MG63 (cell line): ENCODE measurements at regions not wholly inside any gene's neighbourhood (a gene's known extent, or its start where the extent isn't known, plus 50 kb on each side); places are given as distances from the start of the nearest gene placed in this dataset.
"Not testable (repeated sequence)": the region's sequence is repeated elsewhere in the genome, so short reads cannot be mapped to it uniquely, and the experiment has no call there.

Experiments used
- DNase-seq: peaks from one replicate; pipeline ENCODE4 v3.0.0-alpha.2; 2020
- H3K27me3 ChIP-seq: fragments of 250-450 bp; sonication (Bioruptor Pico); 2 replicates; pipeline ENCODE4 v1.5.1; 2020; ENCODE audit warnings: mild to moderate bottlenecking, moderate library complexity
- H3K36me3 ChIP-seq: fragments of 250-450 bp; sonication (Bioruptor Pico); 2 replicates; pipeline ENCODE4 v1.5.1; 2020; ENCODE audit warnings: mild to moderate bottlenecking, moderate library complexity
- H3K4me3 ChIP-seq: fragments of 250-450 bp; sonication (Bioruptor Pico); 2 replicates; pipeline ENCODE4 v1.5.1; 2020; ENCODE audit warnings: mild to moderate bottlenecking, moderate library complexity
- H3K9me3 ChIP-seq: fragments of 250-450 bp; sonication (Bioruptor Pico); 2 replicates; pipeline ENCODE4 v1.5.1; 2020; ENCODE audit warnings: mild to moderate bottlenecking, moderate library complexity

- Histone ChIP-seq H3K9me3 (no peaks in the 10 kb centered on the region), H3K27me3 (no peaks in the 10 kb centered on the region), H3K4me3 (no peak overlapping the region), H3K36me3 (no peaks in the 10 kb centered on the region)
- no peak for DNase-seq
These were observed 2366.3 kb downstream of the PCDH7 start for GRCh38 chr4:33086331-33086925.

GRCh38 chr4:33088713-33089112, 2368.5 kb downstream of the PCDH7 start:
- H3K36me3 ChIP-seq: no peaks in the 10 kb centered on the region
- H3K4me3 ChIP-seq: no peak overlapping the region
- no peaks in the 10 kb centered on the region for H3K9me3 ChIP-seq
- DNase-seq: no peak
- no peaks in the 10 kb centered on the region for H3K27me3 ChIP-seq

DNA sequence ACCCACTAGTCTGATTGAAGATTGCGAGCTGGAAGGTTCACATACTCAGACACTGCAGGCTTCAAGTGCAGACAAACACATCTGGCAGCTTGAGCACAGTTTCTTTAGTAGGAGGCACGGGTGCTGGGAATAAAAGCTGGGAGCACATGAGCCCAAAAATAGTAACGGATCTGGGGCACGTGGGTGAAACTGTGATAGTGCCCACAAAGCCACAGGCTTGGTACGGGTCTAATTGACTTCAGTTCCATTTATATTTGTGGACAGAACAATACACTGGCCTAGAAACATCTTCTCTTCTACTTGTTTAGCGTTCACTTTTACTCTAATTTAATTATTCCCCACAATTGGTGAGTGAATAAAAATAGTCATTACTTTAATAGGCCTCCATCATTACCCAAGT, 2370.7 kb downstream of the PCDH7 start:
- Histone ChIP-seq H3K4me3 (no peak overlapping the region), H3K27me3 (no peaks in the 10 kb centered on the region), H3K36me3 (no peaks in the 10 kb centered on the region), H3K9me3 (no peaks in the 10 kb centered on the region)
- no peak for DNase-seq

DNA sequence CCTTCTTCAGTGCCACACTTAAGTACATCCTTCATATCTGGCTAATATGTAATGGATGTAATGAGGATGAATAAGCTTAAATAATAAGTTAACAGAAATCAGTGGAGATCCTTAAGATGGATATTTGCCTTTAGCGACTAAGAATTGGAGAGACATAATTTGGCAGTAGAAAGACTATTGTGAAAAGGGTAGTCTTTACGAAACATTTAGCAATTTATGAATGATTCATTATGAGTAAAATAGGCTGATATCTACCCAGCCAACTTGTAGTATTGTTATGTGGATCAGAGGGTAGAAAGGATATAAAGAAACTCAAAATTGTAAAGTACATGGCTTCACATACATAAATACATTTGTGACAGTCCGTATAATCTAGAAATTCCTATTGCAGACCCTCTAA, 2371.8 kb downstream of the PCDH7 start:
- no peak for DNase-seq
- no peaks in the 10 kb centered on the region for H3K27me3 ChIP-seq

GRCh38 chr4:33104273-33104672, 2384.1 kb downstream of the PCDH7 start:
- H3K27me3 ChIP-seq: no peaks in the 10 kb centered on the region
- H3K36me3 ChIP-seq: no peaks in the 10 kb centered on the region
- no peak for DNase-seq
- no peak overlapping the region for H3K4me3 ChIP-seq
- no peaks in the 10 kb centered on the region for H3K9me3 ChIP-seq

More for the DNA sequence above, 2371.8 kb downstream of the PCDH7 start:
- no peaks in the 10 kb centered on the region for H3K9me3 ChIP-seq
- no peaks in the 10 kb centered on the region for H3K36me3 ChIP-seq
- H3K4me3 ChIP-seq: no peak overlapping the region

DNA sequence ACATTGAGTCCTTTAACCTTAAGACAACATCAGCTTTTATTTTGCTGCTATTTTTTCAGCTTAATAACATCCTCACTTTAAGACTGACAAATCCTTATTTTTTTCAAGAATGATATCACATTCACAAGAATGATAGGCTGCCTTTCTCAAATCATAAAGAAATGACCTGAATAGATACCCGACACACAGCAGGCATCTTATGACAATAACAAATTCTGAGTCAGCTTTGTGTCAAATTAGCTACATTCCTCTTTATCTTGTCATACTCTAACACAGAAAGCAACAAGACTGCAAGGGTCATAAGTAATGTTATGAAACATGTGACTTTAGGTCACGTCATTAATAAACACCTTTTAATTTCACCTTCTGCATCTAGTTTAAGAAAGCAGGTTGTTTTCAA, 2387.6 kb downstream of the PCDH7 start:
- H3K27me3 ChIP-seq: no peaks in the 10 kb centered on the region
- no peak overlapping the region for H3K4me3 ChIP-seq
- H3K36me3 ChIP-seq: no peaks in the 10 kb centered on the region
- DNase-seq: no peak
- no peaks in the 10 kb centered on the region for H3K9me3 ChIP-seq

DNA sequence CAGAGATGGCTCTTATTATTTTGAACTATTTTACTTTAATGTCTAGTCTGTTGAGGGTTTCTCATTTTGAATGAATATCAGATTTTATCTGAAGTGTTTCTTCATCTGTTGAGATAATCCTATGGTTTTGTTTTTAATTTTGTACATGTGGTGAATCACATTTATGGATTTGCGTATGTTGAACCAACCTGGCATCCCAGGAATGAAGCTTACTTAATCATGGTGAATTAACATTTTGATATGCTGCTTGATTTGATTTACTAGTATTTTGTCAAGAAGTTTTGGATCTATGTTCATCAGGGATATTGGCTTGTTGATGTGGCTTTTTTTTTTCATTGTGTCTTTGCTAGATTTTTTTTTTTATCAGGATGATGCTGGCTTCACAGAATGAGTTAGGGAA, 2390.9 kb downstream of the PCDH7 start:
- no peak overlapping the region for H3K4me3 ChIP-seq
- no peaks in the 10 kb centered on the region for H3K9me3 ChIP-seq
- no peaks in the 10 kb centered on the region for H3K36me3 ChIP-seq
- H3K27me3 ChIP-seq: no peaks in the 10 kb centered on the region
- no peak for DNase-seq

DNA sequence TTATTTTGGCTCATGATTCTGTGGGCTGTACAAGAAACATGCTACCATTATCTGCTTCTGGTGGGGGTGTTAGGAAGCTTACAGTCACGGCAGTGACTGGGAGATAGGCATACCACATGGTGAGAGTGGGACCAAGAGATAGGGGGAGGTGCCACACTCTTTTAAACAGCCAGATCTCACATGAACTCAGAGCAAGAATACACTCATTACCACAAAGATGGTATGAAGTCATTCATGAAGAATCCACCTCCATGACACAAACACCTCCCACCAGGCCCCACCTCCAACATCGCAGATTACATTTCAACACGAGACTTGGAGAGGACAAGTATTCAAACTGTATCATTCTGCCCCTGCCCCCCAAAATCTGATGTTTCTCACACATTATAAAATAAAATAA, 2396.7 kb downstream of the PCDH7 start:
- Histone ChIP-seq H3K4me3 (no peak overlapping the region), H3K9me3 (no peaks in the 10 kb centered on the region), H3K36me3 (no peaks in the 10 kb centered on the region), H3K27me3 (no peaks in the 10 kb centered on the region)
- DNase-seq: no peak

DNA sequence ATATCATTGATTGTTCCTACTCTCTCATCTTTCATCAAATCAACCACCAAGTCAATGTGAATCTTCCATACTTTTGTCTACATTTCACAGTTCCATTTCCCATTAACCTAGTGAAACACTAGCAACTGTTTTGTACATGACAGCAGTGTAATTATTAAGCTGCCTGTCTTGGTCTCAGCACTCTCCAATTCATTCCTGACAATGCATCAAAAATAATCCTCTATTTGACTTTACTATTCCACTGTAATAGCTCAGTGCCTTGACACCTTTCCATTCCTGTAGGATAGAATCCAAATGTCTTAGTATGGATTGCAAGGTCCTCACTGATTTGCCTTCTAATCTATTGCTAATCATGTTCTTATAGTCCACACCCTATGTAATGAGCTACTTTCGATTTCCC, 2405.8 kb downstream of the PCDH7 start:
- DNase-seq: no peak
- Histone ChIP-seq H3K9me3 (no peaks in the 10 kb centered on the region), H3K36me3 (no peaks in the 10 kb centered on the region), H3K4me3 (no peak overlapping the region), H3K27me3 (no peaks in the 10 kb centered on the region)

- not testable (repeated sequence) for DNase-seq, H3K9me3 ChIP-seq, H3K27me3 ChIP-seq, H3K4me3 ChIP-seq, H3K36me3 ChIP-seq
These were observed 2410.5 kb downstream of the PCDH7 start for GRCh38 chr4:33130662-33131061.

- Histone ChIP-seq H3K9me3 (no peaks in the 10 kb centered on the region), H3K36me3 (no peaks in the 10 kb centered on the region), H3K4me3 (no peak overlapping the region), H3K27me3 (no peaks in the 10 kb centered on the region)
- DNase-seq: no peak
These were observed 2413.6 kb downstream of the PCDH7 start for GRCh38 chr4:33133723-33134122.

DNA sequence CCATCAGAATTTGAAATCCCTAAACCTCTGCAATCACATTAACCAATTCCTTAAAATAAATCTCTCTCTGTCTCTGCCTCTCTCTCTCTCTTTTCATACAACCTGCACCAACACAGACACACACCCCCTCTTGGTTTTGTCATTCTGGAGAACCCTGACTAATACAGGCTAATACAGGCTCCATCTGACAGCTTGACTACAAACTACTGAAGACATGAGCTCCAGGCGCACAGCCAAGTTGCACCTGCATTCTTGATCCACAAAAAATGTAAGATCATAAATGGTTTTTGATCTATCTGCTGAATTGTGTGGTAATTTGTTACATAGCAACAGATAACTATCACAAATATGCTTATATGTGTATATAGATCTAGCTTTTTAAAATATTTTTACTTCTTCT, 2414.2 kb downstream of the PCDH7 start:
- no peaks in the 10 kb centered on the region for H3K36me3 ChIP-seq
- no peak overlapping the region for H3K4me3 ChIP-seq
- H3K9me3 ChIP-seq: no peaks in the 10 kb centered on the region
- no peak for DNase-seq
- no peaks in the 10 kb centered on the region for H3K27me3 ChIP-seq

DNA sequence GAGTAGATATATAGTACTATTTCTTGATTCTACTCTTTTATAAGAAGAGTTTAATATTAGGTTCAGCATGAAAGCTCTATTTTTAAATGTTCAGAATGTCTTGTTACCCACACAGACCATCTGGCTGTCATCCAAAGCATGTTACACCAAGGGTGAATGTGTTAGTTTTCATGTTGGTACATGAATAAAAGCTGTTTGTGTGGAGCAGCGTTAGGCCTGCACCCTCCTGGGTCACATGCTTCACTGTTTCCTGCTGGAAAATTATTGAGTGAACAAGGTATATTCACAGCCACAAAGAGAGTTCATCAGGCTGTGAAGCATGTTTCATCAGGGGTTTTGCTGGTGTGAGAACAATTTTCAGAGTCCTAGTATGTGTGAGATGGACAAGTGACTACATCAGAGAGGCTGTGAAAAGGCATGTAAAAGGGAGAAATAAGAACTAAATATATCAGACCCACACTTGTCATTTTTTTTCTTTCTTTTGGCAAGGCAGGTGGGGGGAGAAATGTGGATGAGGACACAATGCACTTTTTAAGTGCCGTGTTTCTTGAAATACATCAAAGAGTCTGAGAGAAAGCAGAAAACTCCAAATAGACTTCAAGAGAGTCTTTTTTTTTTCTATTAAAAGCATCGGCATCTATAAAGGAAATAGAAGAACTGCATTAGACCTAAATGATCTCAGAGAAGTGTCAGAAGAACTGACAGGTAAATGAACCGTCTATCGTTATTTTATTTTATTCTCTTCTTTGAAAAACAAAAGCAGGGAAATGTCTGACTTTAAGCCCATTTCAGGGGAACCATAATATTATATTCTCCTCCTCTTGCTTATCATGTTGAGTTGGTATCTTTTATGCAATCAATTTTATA, 2429.7 kb downstream of the PCDH7 start:
- no peaks in the 10 kb centered on the region for H3K9me3 ChIP-seq
- no peak overlapping the region for H3K4me3 ChIP-seq
- DNase-seq: no peak
- H3K36me3 ChIP-seq: no peaks in the 10 kb centered on the region
- no peaks in the 10 kb centered on the region for H3K27me3 ChIP-seq

DNA sequence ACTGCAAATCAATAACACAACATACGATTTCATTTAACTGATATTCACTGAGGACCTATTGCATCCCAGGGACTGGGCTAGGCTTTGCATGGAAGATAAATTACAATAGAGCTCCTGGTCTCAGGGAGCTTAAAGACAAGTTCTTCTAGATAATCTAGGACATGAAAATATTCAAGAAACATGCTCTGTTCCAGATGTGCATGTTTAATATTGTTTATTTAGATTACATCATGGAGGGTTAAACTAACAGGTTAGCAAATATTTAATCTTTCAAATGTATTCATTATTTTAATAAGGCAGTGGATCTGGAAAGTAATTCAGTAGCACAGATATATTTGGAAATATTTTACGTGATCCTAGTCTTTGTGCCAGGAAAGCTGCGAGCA, 2430.3 kb downstream of the PCDH7 start:
- DNase-seq: no peak
- Histone ChIP-seq H3K27me3 (no peaks in the 10 kb centered on the region), H3K4me3 (no peak overlapping the region), H3K9me3 (no peaks in the 10 kb centered on the region), H3K36me3 (no peaks in the 10 kb centered on the region)

DNA sequence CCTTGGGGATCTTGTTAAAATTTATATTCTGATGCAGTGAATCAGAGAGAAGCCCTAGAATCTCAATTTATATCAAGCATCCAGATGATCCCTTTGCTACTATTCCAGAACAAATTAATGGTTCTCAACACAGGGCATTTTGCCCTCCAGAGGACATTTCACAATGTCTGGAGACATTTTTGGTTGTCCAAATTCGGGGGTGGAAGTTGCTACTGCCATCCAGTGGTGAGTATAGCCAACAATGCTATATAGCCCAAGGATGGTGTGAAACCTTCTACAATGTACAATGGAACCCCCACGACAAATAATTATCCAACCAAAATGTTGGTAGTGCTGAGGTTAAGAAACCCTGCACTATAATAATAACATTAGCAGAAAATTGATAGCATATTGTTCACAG, 2440.0 kb downstream of the PCDH7 start:
- DNase-seq: peak; percentile 2
- H3K36me3 ChIP-seq: no peaks in the 10 kb centered on the region
- H3K27me3 ChIP-seq: no peaks in the 10 kb centered on the region
- no peaks in the 10 kb centered on the region for H3K9me3 ChIP-seq
- H3K4me3 ChIP-seq: no peak overlapping the region

DNA sequence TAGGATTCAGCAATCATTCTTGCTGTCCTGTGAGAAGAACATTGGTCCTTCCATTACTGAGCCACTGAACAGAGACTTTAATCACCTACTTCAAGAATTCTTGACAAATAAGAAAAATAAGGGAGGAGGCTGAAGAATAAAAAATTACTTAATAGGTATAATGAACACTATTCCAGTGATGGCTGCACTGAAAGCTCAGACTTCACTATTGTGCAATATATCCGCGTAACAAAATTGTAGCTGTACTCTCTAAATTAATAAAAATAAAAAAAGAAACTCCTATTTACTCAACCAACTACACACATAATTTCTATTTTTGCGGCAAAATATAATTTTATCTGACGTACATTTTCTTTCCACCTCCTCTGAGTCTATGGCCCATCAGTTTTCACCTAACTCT, 2441.0 kb downstream of the PCDH7 start:
- Histone ChIP-seq H3K36me3 (no peaks in the 10 kb centered on the region), H3K27me3 (no peaks in the 10 kb centered on the region), H3K9me3 (no peaks in the 10 kb centered on the region), H3K4me3 (no peak overlapping the region)
- no peak for DNase-seq

DNA sequence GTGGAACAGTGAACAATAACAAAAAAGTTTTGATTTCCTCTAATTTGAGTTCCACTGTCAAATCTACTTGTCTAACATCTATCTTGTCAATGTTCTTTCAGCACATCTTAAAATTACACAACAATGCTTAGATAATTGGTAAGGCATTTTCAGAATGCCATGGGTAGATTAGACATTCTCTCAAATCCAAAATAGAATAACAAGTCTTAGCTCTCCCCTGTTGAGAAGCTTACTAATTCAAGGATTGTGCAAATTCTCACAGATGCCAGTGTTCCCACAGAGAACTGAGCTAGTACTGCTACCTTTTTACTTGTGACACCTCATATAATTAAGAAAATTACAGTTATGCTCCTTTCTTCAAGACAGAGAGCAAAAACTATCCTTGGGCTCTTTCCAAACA, 2442.0 kb downstream of the PCDH7 start:
- no peak overlapping the region for H3K4me3 ChIP-seq
- no peak for DNase-seq
- no peaks in the 10 kb centered on the region for H3K9me3 ChIP-seq
- no peaks in the 10 kb centered on the region for H3K27me3 ChIP-seq
- no peaks in the 10 kb centered on the region for H3K36me3 ChIP-seq

DNA sequence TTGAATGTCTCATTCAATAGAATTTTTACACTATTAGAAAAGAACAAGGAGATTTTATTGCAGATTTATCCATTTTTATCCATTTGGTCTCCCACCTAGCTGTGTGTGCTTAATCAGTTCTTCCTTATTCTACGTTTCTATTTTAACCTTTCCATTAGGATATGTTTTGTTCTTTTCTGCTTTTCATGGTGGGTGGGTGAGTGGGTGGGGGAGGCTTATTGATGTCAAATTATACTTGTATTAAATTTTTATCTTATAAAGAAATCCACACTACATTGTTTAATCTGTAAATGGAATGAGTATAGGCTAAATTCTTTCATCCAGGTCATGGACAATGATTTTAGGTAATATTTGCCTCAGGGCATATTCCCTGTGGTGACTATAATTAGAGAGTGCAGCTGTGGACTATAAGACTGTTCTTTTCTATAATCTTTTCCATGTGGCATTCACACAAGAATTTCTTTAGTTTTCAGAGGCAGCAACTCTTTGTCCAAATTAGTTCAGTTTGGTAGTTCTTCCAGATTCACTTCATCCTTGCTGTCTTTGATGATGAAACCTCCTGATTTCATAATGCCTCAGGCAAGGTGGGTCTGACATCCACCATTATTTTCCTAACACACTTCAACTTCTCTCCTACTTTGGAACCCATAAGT, 2451.8 kb downstream of the PCDH7 start:
- no peak for DNase-seq
- no peaks in the 10 kb centered on the region for H3K9me3 ChIP-seq
- no peaks in the 10 kb centered on the region for H3K36me3 ChIP-seq
- H3K27me3 ChIP-seq: no peaks in the 10 kb centered on the region
- no peak overlapping the region for H3K4me3 ChIP-seq
